GM10248 (cell line): ENCODE measurements at regions not wholly inside any gene's neighbourhood (a gene's known extent, or its start where the extent isn't known, plus 50 kb on each side); places are given as distances from the start of the nearest gene placed in this dataset.

Experiments
- CTCF ChIA-PET: fragments of 300-600 bp; sonication (Branson Sonifier 250); formaldehyde crosslinking; extraction: SDS; loops from one replicate; lab custom pipeline; 2021; ENCODE audit warnings: antibody characterized with exemption; lab: Yijun Ruan, JAX
- POLR2A ChIA-PET: fragments of 350-650 bp; sonication (Branson Sonifier 250); formaldehyde crosslinking; extraction: SDS; loops from one replicate; lab custom pipeline; 2020; ENCODE audit warnings: antibody characterized with exemption; lab: Yijun Ruan, JAX
- DNase-seq: peaks from one replicate; pipeline ENCODE4 v3.0.0; 2012; ENCODE audit errors: extremely low spot score
- TF ChIP-seq, protein P1 (sequence below): IDR thresholded peaks from 2 replicates; pipeline ENCODE4 v1.5.1; 2012; ENCODE audit warnings: mild to moderate bottlenecking, low read depth; ENCODE audit errors: extremely low read depth, missing control alignments, control extremely low read depth

DNA sequence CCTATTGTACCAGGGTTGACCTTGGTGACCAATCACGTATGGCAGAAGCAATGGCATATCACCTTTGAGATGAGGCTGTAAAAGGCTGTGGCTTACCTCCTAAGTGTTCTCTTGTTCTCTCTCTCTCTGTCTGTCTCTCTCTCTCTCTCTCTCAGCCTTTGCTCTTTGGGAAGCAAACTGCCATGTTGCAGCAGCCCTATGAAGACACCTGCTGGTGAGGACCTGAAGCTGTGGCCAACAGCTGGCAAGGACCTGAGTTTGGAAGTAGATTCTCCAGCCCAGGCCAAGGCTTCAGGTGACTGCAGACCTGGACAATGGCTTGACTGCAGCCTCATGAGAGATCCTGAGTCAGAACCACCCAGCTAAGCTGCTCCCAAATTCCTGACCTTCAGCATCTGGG, 161.4 kb downstream of the GPAM start:
- POLR2A ChIA-PET = no interaction called here
- CTCF ChIA-PET = interaction anchor here (1.1 to 1.2 kb wide), 2 partner anchors 68 to 115 kb away, joined by 3 read pairs; no protein-coding TSS in a partner anchor
- TF ChIP-seq, protein P1, sequence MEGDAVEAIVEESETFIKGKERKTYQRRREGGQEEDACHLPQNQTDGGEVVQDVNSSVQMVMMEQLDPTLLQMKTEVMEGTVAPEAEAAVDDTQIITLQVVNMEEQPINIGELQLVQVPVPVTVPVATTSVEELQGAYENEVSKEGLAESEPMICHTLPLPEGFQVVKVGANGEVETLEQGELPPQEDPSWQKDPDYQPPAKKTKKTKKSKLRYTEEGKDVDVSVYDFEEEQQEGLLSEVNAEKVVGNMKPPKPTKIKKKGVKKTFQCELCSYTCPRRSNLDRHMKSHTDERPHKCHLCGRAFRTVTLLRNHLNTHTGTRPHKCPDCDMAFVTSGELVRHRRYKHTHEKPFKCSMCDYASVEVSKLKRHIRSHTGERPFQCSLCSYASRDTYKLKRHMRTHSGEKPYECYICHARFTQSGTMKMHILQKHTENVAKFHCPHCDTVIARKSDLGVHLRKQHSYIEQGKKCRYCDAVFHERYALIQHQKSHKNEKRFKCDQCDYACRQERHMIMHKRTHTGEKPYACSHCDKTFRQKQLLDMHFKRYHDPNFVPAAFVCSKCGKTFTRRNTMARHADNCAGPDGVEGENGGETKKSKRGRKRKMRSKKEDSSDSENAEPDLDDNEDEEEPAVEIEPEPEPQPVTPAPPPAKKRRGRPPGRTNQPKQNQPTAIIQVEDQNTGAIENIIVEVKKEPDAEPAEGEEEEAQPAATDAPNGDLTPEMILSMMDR = no peak
- no peak for DNase-seq

DNA sequence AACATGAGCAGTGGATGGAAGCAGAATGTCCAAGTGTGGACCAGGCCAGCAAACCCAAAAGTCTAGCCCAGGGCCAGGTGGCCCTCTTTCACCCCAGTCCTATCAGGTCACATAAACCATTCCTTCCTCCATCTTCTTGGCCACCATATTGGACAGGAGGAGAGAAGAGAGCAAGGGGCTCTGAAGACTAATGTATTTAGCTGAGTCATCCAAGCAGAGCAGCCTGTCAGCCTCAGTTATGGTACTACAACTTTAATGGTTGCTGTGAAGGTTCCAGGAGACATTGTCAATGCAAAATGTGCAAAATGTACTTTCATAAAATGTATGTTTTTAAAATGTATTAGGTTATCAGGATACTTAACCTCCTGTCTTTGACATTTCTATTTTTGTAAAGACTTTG, 159.5 kb downstream of the GPAM start:
- ChIA-PET POLR2A (no interaction called here), CTCF (no interaction called here)
- DNase-seq = no peak
- TF ChIP-seq, protein P1 = no peak

DNA sequence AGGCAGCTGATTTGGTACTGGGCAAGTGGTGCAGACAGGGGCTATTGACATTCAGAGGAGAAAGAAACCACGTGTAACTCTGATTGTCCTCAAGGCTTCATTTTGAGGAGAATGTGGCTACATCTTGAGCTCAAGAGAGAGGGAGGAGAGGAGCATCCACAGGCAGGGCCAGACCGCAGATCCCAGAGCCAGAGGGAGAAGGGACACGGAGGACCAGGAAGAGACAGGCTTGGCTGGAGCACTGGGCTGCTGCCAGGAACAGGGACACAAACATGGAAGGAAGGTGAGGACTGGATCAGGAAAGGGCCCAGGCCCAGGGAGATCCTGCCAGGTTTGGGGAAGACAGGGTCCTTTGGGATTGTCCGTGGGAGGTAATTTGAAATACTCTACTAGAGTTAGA, 158.3 kb downstream of the GPAM start:
- DNase-seq = no peak
- ChIA-PET CTCF (no interaction called here), POLR2A (no interaction called here)
- TF ChIP-seq, protein P1 = no peak

DNA sequence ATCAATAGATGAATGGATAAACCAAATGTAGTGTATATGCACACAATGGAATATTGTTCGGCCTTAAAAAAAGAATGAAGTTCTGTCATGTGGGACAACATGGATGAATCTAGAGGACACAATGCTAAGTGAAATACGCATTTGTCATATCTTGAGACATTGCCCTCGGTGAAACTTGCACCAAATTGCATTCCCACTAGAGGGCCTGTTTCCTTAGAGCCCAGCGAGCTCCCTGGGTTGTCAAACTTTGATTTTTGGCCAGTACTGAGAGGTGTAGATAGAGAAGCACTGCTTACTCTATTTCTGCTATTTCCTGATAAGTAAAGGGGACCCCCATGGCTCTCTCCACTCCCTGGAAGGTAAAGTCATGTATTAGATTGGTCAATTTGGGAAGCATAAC, 157.1 kb downstream of the GPAM start:
- ChIA-PET CTCF (no interaction called here), POLR2A (no interaction called here)
- no peak for DNase-seq
- TF ChIP-seq, protein P1 = no peak

GRCh38 chr10:112027731-112028280, 155.8 kb downstream of the GPAM start:
- POLR2A ChIA-PET = no interaction called here

DNA sequence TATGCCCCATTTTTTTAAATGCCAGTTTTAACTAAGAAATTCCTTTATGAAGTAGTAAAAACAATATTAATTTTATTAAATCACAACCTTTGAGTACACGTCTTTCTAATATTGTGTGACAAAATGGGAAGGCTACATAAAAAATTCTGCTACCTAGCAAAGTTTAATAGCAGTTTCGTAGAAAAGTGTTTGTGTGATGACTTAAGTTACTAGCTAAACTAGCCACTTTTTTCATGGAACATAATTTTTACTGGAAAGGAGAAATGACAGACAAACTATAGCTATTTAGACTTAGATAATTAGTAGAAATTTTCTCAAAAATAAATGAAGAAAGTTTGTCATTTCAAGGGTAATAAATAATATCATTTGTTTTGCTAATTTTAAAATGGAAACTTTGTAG, 153.1 kb downstream of the GPAM start:
- ChIA-PET CTCF (no interaction called here), POLR2A (no interaction called here)
- no peak for DNase-seq
- TF ChIP-seq, protein P1 = no peak

More at GRCh38 chr10:112027731-112028280, 155.8 kb downstream of the GPAM start:
- DNase-seq = no peak
- TF ChIP-seq, protein P1 = no peak
- CTCF ChIA-PET = interaction anchor here (0.9 kb wide), 1 partner anchor 36 kb away, joined by 3 read pairs; no protein-coding TSS in a partner anchor

GRCh38 chr10:112039823-112040222, 143.7 kb downstream of the GPAM start:
- TF ChIP-seq, protein P1 = no peak
- ChIA-PET POLR2A (no interaction called here), CTCF (interaction anchor here (1.5 to 2.2 kb wide), 2 partner anchors 11 to 19 kb away, joined by 5 read pairs; no protein-coding TSS in a partner anchor)
- DNase-seq = no peak
